NB4 (cell line): ENCODE measurements at regions not wholly inside any gene's neighbourhood (a gene's known extent, or its start where the extent isn't known, plus 50 kb on each side); places are given as distances from the start of the nearest gene placed in this dataset.

ENCODE experiments used
- DNase-seq: peaks from one replicate; pipeline ENCODE4 v3.0.0; 2010; ENCODE audit warnings: low read depth
- H3K4me3 ChIP-seq: one replicate; pipeline ENCODE4 v1.5.1; 2011; ENCODE audit warnings: mild to moderate bottlenecking, low read depth, low read length, moderate library complexity
- MAX ChIP-seq: IDR thresholded peaks from 2 replicates; pipeline ENCODE4 v1.6.1; 2011; ENCODE audit warnings: low read depth, low read length
- MYC ChIP-seq: IDR thresholded peaks from 2 replicates; pipeline ENCODE4 v1.6.1; 2011; ENCODE audit warnings: low read depth, low read length
- POLR2A ChIP-seq: IDR thresholded peaks from 2 replicates; pipeline ENCODE4 v1.6.1; 2011; ENCODE audit warnings: mild to moderate bottlenecking; ENCODE audit not compliant: insufficient read length; ENCODE audit errors: extremely low read depth
- TF ChIP-seq, protein P1 (sequence below): IDR thresholded peaks from one replicate; pipeline ENCODE4 v1.5.1; 2012; ENCODE audit warnings: low read depth, low read length

- no peak for TF ChIP-seq MYC
- TF ChIP-seq POLR2A, result no peak
- TF ChIP-seq, protein P1, sequence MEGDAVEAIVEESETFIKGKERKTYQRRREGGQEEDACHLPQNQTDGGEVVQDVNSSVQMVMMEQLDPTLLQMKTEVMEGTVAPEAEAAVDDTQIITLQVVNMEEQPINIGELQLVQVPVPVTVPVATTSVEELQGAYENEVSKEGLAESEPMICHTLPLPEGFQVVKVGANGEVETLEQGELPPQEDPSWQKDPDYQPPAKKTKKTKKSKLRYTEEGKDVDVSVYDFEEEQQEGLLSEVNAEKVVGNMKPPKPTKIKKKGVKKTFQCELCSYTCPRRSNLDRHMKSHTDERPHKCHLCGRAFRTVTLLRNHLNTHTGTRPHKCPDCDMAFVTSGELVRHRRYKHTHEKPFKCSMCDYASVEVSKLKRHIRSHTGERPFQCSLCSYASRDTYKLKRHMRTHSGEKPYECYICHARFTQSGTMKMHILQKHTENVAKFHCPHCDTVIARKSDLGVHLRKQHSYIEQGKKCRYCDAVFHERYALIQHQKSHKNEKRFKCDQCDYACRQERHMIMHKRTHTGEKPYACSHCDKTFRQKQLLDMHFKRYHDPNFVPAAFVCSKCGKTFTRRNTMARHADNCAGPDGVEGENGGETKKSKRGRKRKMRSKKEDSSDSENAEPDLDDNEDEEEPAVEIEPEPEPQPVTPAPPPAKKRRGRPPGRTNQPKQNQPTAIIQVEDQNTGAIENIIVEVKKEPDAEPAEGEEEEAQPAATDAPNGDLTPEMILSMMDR, result no peak
- no peak for TF ChIP-seq MAX
- no peak overlapping the region for H3K4me3 ChIP-seq
- no peak for DNase-seq
These were observed 208.7 kb upstream of the CHAC2 start for GRCh38 chr2:53558867-53559266.

DNA sequence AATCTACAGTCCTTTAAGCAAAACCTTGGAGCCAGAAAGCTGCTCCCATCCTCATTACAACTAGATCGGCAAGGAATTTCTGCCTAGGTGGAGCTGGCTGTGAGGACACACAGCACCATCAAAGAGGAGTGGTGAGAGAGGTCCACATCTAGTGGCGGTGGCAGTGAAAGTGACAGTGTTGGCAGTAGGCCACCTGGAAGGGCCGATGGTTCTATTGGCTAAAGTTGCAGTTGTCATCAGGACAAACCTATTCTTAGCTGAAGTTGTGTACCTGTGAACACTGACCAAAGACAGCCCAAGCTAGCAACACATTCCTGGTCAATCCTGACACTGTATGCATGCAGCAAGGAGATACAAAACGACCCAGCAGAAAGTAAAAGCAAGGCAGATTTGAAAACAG, 218.1 kb upstream of the CHAC2 start:
- DNase-seq, result no peak
- TF ChIP-seq MAX (no peak), POLR2A (no peak), MYC (no peak)
- TF ChIP-seq, protein P1, result no peak
- H3K4me3 ChIP-seq, result no peak overlapping the region

DNA sequence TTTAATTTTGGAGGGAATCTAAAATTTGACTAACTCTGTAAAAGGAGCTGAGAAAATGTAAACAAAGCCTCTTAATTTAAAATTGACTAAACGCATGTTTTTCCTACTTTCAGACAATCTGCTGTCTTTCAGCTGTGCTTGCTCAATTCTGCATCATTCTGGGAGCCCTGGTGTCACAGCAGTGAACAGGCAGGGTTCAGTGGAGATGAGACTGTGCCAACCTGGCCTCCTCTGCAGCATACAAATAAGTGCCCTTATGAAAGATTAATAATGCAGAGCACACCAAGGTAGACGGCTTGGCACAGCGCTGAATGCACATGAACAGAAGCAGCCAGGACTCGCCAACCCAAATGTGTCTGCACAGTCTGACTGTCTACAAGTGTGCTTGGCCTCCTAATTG, 222.0 kb upstream of the CHAC2 start:
- TF ChIP-seq, protein P1, result no peak
- TF ChIP-seq POLR2A (no peak), MYC (no peak), MAX (no peak)
- DNase-seq, result no peak
- no peak overlapping the region for H3K4me3 ChIP-seq

DNA sequence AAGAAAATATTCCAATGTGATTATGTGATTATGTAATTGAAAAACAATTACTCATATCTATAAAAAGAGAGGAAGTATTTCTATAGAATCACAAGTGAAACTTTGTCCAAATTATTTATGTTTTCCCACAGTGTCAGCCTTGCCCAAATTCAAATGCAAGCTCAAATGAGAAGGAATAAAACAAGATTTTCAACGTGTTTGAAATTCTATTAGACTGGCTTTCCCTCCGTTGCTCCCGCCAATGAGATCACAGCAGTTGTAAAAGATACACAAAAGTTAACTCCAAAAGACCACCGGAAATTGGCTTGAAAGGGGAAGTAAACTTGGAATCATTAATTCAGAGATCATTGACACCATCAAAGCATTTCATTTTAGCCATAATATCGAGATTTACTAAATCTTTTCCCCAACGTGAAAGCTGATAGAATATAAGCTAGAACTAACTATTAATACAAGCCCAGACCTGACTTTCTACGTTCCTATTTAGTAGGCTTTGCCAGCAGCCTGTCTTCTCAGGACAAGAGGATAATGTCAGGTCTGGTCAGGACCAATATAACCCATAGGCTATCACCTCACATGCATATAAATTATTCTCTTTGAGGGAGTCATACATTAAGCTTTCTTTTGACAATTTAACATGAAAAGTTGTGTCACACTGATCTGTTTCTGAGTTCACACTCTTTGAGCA, 222.6 kb upstream of the CHAC2 start:
- DNase-seq, result no peak
- TF ChIP-seq MYC (no peak), POLR2A (no peak)
- TF ChIP-seq, protein P1, result no peak
- no peak overlapping the region for H3K4me3 ChIP-seq

- no peak overlapping the region for H3K4me3 ChIP-seq
- no peak for DNase-seq
- TF ChIP-seq MAX (no peak), MYC (no peak), POLR2A (no peak)
- TF ChIP-seq, protein P1, result no peak
These were observed 224.5 kb upstream of the CHAC2 start for GRCh38 chr2:53543083-53543482.
